ENCODE measurements at regions not wholly inside any gene's neighbourhood (a gene's known extent, or its start where the extent isn't known, plus 50 kb on each side); places are given as distances from the start of the nearest gene placed in this dataset.
"Not testable (repeated sequence)": the region's sequence is repeated elsewhere in the genome, so short reads cannot be mapped to it uniquely, and the experiment has no call there.

GRCh38 chr2:238597638-238598528, 171.2 kb downstream of the ASB1 start:
- no peak for DNase-seq

GRCh38 chr2:238598802-238599530, 172.2 kb downstream of the ASB1 start:
- DNase-seq, result no peak

GRCh38 chr2:238599549-238600505, 173.1 kb downstream of the ASB1 start:
- no peak for DNase-seq

- no peak for DNase-seq
These were observed 174.0 kb downstream of the ASB1 start for GRCh38 chr2:238600506-238601432.

- no peak for DNase-seq
These were observed 174.9 kb downstream of the ASB1 start for GRCh38 chr2:238601433-238602222.

- no peak for DNase-seq
These were observed 175.7 kb downstream of the ASB1 start for GRCh38 chr2:238602223-238602960.

- no peak for DNase-seq
These were observed 176.9 kb downstream of the ASB1 start for GRCh38 chr2:238603596-238603995.

- no peak for DNase-seq
These were observed 179.6 kb downstream of the ASB1 start for GRCh38 chr2:238606311-238606710.

GRCh38 chr2:238613610-238614009, 186.9 kb downstream of the ASB1 start:
- DNase-seq, result no peak

- DNase-seq, result no peak
These were observed 187.6 kb downstream of the ASB1 start for GRCh38 chr2:238614376-238614775.

GRCh38 chr2:238615187-238615586, 188.5 kb downstream of the ASB1 start:
- no peak for DNase-seq

GRCh38 chr2:238616681-238617080, 190.0 kb downstream of the ASB1 start:
- no peak for DNase-seq

GRCh38 chr2:238618494-238619283, 192.0 kb downstream of the ASB1 start:
- not testable (repeated sequence) for DNase-seq

GRCh38 chr2:238627899-238628298, 201.2 kb downstream of the ASB1 start:
- DNase-seq, result no peak

- DNase-seq, result no peak
These were observed 202.3 kb downstream of the ASB1 start for GRCh38 chr2:238629064-238629463.

- no peak for DNase-seq
These were observed 204.9 kb downstream of the ASB1 start for GRCh38 chr2:238631491-238632180.
